Gastrocnemius medialis (tissue), 4 donors: ENCODE measurements at regions not wholly inside any gene's neighbourhood (a gene's known extent, or its start where the extent isn't known, plus 50 kb on each side); places are given as distances from the start of the nearest gene placed in this dataset.

Experiments used
- ATAC-seq, 2 donors: fragments of 150-250 bp; one replicate each; pipeline ENCODE4 v1.9.1; 2016
- DNase-seq, 2 donors: peaks; one replicate each; pipeline ENCODE4 v3.0.0-alpha.2; 2019
- H3K27ac ChIP-seq, 4 donors: fragments of 200-600 bp; sonication (generic); 1 replicate in 1 of 4; 2 replicates in 3 of 4; pipeline ENCODE4 v1.5.1; 2016 to 2018; ENCODE audit warnings: mild to moderate bottlenecking in 2 of 4, moderate library complexity in 1 of 4
- H3K27me3 ChIP-seq, 3 donors: fragments of 200-600 bp; sonication (generic) in 2 of 3; 1 replicate in 1 of 3; 2 replicates in 2 of 3; pipeline versions ENCODE4 v1.5.1 to v1.6.0; 2016 to 2019; ENCODE audit warnings: mild to moderate bottlenecking in 1 of 3, moderate library complexity in 1 of 3
- H3K36me3 ChIP-seq, 2 donors: fragments of 200-600 bp; sonication (generic) in 1 of 2; one replicate each; pipeline ENCODE4 v1.5.1; 2017 to 2018
- H3K4me1 ChIP-seq, 2 donors: fragments of 200-600 bp; sonication (generic) in 1 of 2; one replicate each; pipeline ENCODE4 v1.5.1; 2016 to 2017; ENCODE audit warnings: mild to moderate bottlenecking in 2 of 2
- H3K4me3 ChIP-seq, 4 donors: fragments of 200-600 bp; sonication (generic) in 3 of 4; 1 replicate in 1 of 4; 2 replicates in 3 of 4; pipeline ENCODE4 v1.5.1; 2016 to 2019; ENCODE audit warnings: mild to moderate bottlenecking in 2 of 4
- H3K9me3 ChIP-seq, 3 donors: fragments of 200-600 bp; sonication (generic) in 2 of 3; 1 replicate in 1 of 3; 2 replicates in 2 of 3; pipeline ENCODE4 v1.5.1; 2016 to 2019
- CTCF ChIP-seq, 5 experiments: fragments of 450-650 bp in 3 of 5; fragments of 200-600 bp in 2 of 5; sonication (generic) in 2 of 5; IDR thresholded peaks in 4 of 5; conservative IDR thresholded peaks in 1 of 5; 1 replicate in 4 of 5; 2 replicates in 1 of 5; pipeline ENCODE4 v1.5.1; 2016 to 2019; ENCODE audit warnings: antibody characterized with exemption in 5 of 5, mild to moderate bottlenecking in 3 of 5, moderate library complexity in 3 of 5
- POLR2A ChIP-seq, 2 donors: fragments of 450-650 bp; IDR thresholded peaks; one replicate each; pipeline ENCODE4 v1.6.1; 2017; ENCODE audit warnings: antibody characterized with exemption in 2 of 2, mild to moderate bottlenecking in 2 of 2, moderate library complexity in 2 of 2
- in situ Hi-C, 4 donors: fragments of 200-750 bp; cut with MboI; loops; one replicate each; pipeline versions ENCODE4 v1.15.0 to v1.8.0; 2017; ENCODE audit warnings: low sequenced_read_pairs in 4 of 4
- intact Hi-C: fragments of 100-400 bp; cut with DNase I; formaldehyde crosslinking; loops from one replicate; pipeline ENCODE4 v1.15.1; 2023; ENCODE audit warnings: low total_unique reads

GRCh38 chr16:86802013-86802412 lies 223.7 kb downstream of the FOXL1 start:
- H3K4me1 ChIP-seq, result no peaks in the 10 kb centered on the region
- no peak overlapping the region for H3K4me3 ChIP-seq
- no peak for ATAC-seq
- DNase-seq, result no peak
- no peak overlapping the region for H3K27ac ChIP-seq
- no peaks in the 10 kb centered on the region for H3K36me3 ChIP-seq
- peaks cover 10 to 47% (median 25%) of the 10 kb centered on the region in 3 donors for H3K27me3 ChIP-seq
- intact Hi-C loops, result no loop called here
- TF ChIP-seq CTCF (IDR thresholded peaks at IDR 0.05 in 4 of 5, conservative IDR thresholded peaks at IDR 0.05 in 1 of 5), result no peak
- TF ChIP-seq POLR2A (IDR thresholded peaks at IDR 0.05), result no peak
- in situ Hi-C loops, result no loop called here
- H3K9me3 ChIP-seq, result no peaks in the 10 kb centered on the region

- DNase-seq, result no peak
- in situ Hi-C loops (no loop called here), intact Hi-C loops (no loop called here)
- no peak for TF ChIP-seq POLR2A (IDR thresholded peaks at IDR 0.05)
- no peak for TF ChIP-seq CTCF (IDR thresholded peaks at IDR 0.05 in 4 of 5, conservative IDR thresholded peaks at IDR 0.05 in 1 of 5)
- Histone ChIP-seq H3K36me3 (no peaks in the 10 kb centered on the region), H3K9me3 (no peaks in the 10 kb centered on the region), H3K4me1 (no peaks in the 10 kb centered on the region), H3K27ac (no peak overlapping the region), H3K27me3 (peaks cover 20 to 42% (median 21%) of the 10 kb centered on the region in 3 donors), H3K4me3 (no peak overlapping the region)
- ATAC-seq, result no peak
Observed at GRCh38 chr16:86805188-86805587, 226.8 kb downstream of the FOXL1 start.

GRCh38 chr16:86806181-86806837 lies 228.0 kb downstream of the FOXL1 start:
- H3K4me1 ChIP-seq, result no peaks in the 10 kb centered on the region
- H3K36me3 ChIP-seq, result no peaks in the 10 kb centered on the region
- H3K27ac ChIP-seq, result no peak overlapping the region
- DNase-seq (no peak), ATAC-seq (no peak)
- intact Hi-C loops, result no loop called here
- in situ Hi-C loops, result no loop called here
- peaks cover 15 to 41% (median 20%) of the 10 kb centered on the region in 3 donors for H3K27me3 ChIP-seq
- H3K9me3 ChIP-seq, result no peaks in the 10 kb centered on the region
- TF ChIP-seq POLR2A (IDR thresholded peaks at IDR 0.05) (no peak), CTCF (IDR thresholded peaks at IDR 0.05 in 4 of 5, conservative IDR thresholded peaks at IDR 0.05 in 1 of 5) (no peak)
- H3K4me3 ChIP-seq, result no peak overlapping the region

- DNase-seq, result no peak
- Histone ChIP-seq H3K4me1 (no peaks in the 10 kb centered on the region), H3K27me3 (peaks cover 11 to 37% (median 20%) of the 10 kb centered on the region in 3 donors), H3K4me3 (no peak overlapping the region), H3K36me3 (no peaks in the 10 kb centered on the region), H3K9me3 (no peaks in the 10 kb centered on the region), H3K27ac (no peak overlapping the region)
- intact Hi-C loops (no loop called here), in situ Hi-C loops (no loop called here)
- ATAC-seq, result no peak
- TF ChIP-seq CTCF (IDR thresholded peaks at IDR 0.05 in 4 of 5, conservative IDR thresholded peaks at IDR 0.05 in 1 of 5) (no peak), POLR2A (IDR thresholded peaks at IDR 0.05) (no peak)
Observed at GRCh38 chr16:86806838-86807351, 228.5 kb downstream of the FOXL1 start.
